Dedifferentiated amniotic fluid mesenchymal stem cell (primary cell): ENCODE measurements at regions not wholly inside any gene's neighbourhood (a gene's known extent, or its start where the extent isn't known, plus 50 kb on each side); places are given as distances from the start of the nearest gene placed in this dataset.
"Not testable (repeated sequence)": the region's sequence is repeated elsewhere in the genome, so short reads cannot be mapped to it uniquely, and the experiment has no call there.

Source experiments
- DNase-seq: peaks from one replicate; pipeline ENCODE4 v3.0.0-alpha.2; 2016; ENCODE audit errors: extremely low spot score

GRCh38 chr2:242108797-242109500 lies 239.4 kb downstream of the RTP5 start:
- not testable (repeated sequence) for DNase-seq

DNA sequence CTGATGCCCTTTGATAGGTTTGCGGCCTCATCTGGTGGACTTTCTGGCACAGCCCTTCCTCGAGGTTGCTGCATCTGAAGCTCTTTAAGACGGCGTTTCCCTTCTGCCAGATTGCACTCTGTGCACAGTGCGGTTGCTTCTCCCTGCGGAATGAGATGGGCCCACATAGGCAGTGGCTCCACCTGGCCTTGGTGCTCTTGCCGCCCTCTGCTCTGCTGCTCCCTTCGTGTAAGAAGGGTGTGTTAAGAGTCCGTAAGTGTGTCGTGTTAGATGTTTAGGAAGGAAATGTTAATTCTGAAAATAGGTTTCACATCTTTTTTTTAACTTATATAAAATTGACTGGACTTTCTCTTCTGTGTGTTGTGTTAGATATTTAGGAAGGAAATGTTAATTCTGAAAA lies 240.3 kb downstream of the RTP5 start:
- DNase-seq, result not testable (repeated sequence)

- DNase-seq, result not testable (repeated sequence)
Measured at GRCh38 chr2:242111954-242112353, 242.4 kb downstream of the RTP5 start.

- not testable (repeated sequence) for DNase-seq
Measured at GRCh38 chr2:242113492-242113891, 244.0 kb downstream of the RTP5 start.

DNA sequence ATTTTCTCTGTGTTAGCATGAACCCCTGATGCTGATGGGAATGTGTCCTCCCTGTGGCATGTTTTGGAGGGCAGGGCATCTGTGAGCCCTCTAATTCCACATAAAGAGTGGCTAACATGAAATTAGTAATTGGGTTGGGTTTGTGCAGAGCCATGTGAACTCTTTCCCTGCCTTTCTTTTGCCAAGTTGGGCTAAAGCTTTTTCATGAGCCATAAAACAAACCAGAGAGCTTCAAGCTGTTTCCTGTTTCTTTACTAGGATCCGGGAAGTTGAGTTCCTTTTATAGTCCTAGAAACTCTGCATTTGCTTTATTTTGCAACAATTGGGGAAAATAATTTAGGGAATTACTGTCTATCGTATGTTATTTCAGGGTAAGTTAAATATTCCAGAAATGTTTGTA lies 247.1 kb downstream of the RTP5 start:
- DNase-seq, result not testable (repeated sequence)

- not testable (repeated sequence) for DNase-seq
Measured at GRCh38 chr2:242117305-242117704, 247.8 kb downstream of the RTP5 start.

GRCh38 chr2:242119682-242120081 lies 250.2 kb downstream of the RTP5 start:
- not testable (repeated sequence) for DNase-seq

GRCh38 chr2:242130682-242131081 lies 261.2 kb downstream of the RTP5 start:
- not testable (repeated sequence) for DNase-seq

- DNase-seq, result not testable (repeated sequence)
Measured at GRCh38 chr2:242159921-242160320, 290.4 kb downstream of the RTP5 start.

- DNase-seq, result not testable (repeated sequence)
Measured at GRCh38 chr2:242165115-242165514, 295.6 kb downstream of the RTP5 start.

- not testable (repeated sequence) for DNase-seq
Measured at GRCh38 chr2:242171290-242171689, 301.8 kb downstream of the RTP5 start.
